ENCODE measurements at regions not wholly inside any gene's neighbourhood (a gene's known extent, or its start where the extent isn't known, plus 50 kb on each side); places are given as distances from the start of the nearest gene placed in this dataset.

DNA sequence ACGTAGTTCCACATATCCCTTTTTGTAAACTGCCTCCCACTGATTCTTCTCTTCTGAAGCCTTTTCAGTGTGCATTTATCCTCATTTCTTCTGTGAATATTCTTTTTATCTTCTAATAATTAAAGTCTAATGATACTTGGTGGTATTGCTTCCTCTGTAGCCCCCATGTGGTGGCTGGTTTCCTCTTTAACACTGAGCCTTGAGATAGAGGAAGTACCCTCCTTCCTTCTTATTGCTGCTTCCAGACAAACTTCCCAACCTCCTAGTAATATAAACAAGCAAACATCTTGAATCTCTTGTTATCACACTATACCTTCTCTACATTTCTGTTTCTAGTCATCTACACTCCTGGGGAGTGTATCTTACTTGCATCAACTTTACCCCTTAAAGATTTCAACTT, 310.5 kb upstream of the GIMD1 start:
- no peaks in the 10 kb centered on the region for H3K36me3 Mint-ChIP-seq
- TF ChIP-seq, protein P1, sequence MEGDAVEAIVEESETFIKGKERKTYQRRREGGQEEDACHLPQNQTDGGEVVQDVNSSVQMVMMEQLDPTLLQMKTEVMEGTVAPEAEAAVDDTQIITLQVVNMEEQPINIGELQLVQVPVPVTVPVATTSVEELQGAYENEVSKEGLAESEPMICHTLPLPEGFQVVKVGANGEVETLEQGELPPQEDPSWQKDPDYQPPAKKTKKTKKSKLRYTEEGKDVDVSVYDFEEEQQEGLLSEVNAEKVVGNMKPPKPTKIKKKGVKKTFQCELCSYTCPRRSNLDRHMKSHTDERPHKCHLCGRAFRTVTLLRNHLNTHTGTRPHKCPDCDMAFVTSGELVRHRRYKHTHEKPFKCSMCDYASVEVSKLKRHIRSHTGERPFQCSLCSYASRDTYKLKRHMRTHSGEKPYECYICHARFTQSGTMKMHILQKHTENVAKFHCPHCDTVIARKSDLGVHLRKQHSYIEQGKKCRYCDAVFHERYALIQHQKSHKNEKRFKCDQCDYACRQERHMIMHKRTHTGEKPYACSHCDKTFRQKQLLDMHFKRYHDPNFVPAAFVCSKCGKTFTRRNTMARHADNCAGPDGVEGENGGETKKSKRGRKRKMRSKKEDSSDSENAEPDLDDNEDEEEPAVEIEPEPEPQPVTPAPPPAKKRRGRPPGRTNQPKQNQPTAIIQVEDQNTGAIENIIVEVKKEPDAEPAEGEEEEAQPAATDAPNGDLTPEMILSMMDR (IDR thresholded peaks at IDR 0.05): no peak
- intact Hi-C loops (cut with micrococcal nuclease): no loop called here

DNA sequence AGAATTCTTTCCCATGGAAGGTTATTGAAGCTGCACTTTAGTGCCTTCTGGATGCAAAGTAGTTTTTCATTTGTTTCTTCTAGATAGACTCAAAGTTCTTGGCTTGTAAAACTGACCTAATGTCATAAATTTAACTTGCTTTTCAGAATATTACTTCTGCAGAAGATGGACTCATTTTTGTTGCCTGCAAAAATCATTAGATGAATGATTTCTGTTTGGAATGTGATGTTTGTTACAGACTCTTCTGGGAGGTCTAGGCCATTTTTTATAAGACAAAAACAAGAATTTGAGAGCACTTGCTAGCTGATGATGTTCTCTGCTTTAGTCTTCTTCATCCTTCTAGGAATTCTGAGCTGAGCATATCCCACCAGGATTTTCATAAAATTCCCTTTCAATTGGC, 308.6 kb upstream of the GIMD1 start:
- Mint-ChIP-seq H3K9me3 (peaks cover 12 to 24% (median 16%) of the 10 kb centered on the region in 7 donors), H3K27ac (peak overlapping the region in 6 of 7 donors; percentile 33 to 87 (median 83)), H3K4me3 (no peak overlapping the region), H3K36me3 (no peaks in the 10 kb centered on the region), H3K4me1 (peaks cover 40% of the 10 kb centered on the region), H3K27me3 (ENCODE audit: low read depth in 3 of 3) (no peaks in the 10 kb centered on the region)
- no peaks in the 10 kb centered on the region for H3K9me3 ChIP-seq (replicated peaks in 1 of 2; ENCODE audit: control insufficient read depth in 1 of 2, insufficient read depth in 1 of 2, low read length in 2 of 2)
- H3K27me3 ChIP-seq (ENCODE audit: control insufficient read depth in 2 of 2, insufficient read depth in 2 of 2, low read length in 2 of 2): no peaks in the 10 kb centered on the region
- no peaks in the 10 kb centered on the region for H4K20me1 ChIP-seq (ENCODE audit: insufficient read depth, low read length)
- intact Hi-C loops (cut with micrococcal nuclease): no loop called here
- no peaks in the 10 kb centered on the region for H3K79me2 ChIP-seq (ENCODE audit: insufficient read depth, low read length)
- H3K4me1 ChIP-seq (ENCODE audit: control insufficient read depth in 1 of 2, insufficient read depth in 2 of 2, low read length in 2 of 2): peaks cover 34 to 40% of the 10 kb centered on the region in 2 donors
- H3K4me3 ChIP-seq (replicated peaks in 1 of 3; ENCODE audit: low read depth in 2 of 3, low read length in 3 of 3): peak overlapping the region in 1 of 3 experiments; percentile 10
- H3K27ac ChIP-seq (ENCODE audit: low read depth in 1 of 2, low read length in 2 of 2): peak overlapping the region in 1 of 2 donors; percentile 66
- no peak for DNase-seq
- H3K9ac ChIP-seq (ENCODE audit: insufficient read depth, low read length, poor library complexity, severe bottlenecking): no peak overlapping the region
- TF ChIP-seq, protein P1 (IDR thresholded peaks at IDR 0.05): no peak
- H2AFZ ChIP-seq (ENCODE audit: insufficient read depth, low read depth, low read length, poor library complexity, severe bottlenecking): no peak overlapping the region
- no peak overlapping the region for H3K4me2 ChIP-seq (replicated peaks; ENCODE audit: extremely low read depth, low read length, poor library complexity, severe bottlenecking)
- no peaks in the 10 kb centered on the region for H3K36me3 ChIP-seq (replicated peaks in 1 of 2; ENCODE audit: control insufficient read depth in 1 of 2, insufficient read depth in 2 of 2, low read length in 2 of 2)

More for the DNA sequence above, 310.5 kb upstream of the GIMD1 start:
- Histone ChIP-seq H3K4me1 (ENCODE audit: control insufficient read depth in 1 of 2, insufficient read depth in 2 of 2, low read length in 2 of 2) (peaks cover 34 to 40% of the 10 kb centered on the region in 2 donors), H3K9me3 (replicated peaks in 1 of 2; ENCODE audit: control insufficient read depth in 1 of 2, insufficient read depth in 1 of 2, low read length in 2 of 2) (no peaks in the 10 kb centered on the region), H3K9ac (ENCODE audit: insufficient read depth, low read length, poor library complexity, severe bottlenecking) (no peak overlapping the region), H3K4me2 (replicated peaks; ENCODE audit: extremely low read depth, low read length, poor library complexity, severe bottlenecking) (peak overlapping the region; percentile 24), H3K27ac (ENCODE audit: low read depth in 1 of 2, low read length in 2 of 2) (no peak overlapping the region), H3K4me3 (replicated peaks in 1 of 3; ENCODE audit: low read depth in 2 of 3, low read length in 3 of 3) (peak overlapping the region in 1 of 3 experiments; percentile 6), H3K27me3 (ENCODE audit: control insufficient read depth in 2 of 2, insufficient read depth in 2 of 2, low read length in 2 of 2) (no peaks in the 10 kb centered on the region), H3K79me2 (ENCODE audit: insufficient read depth, low read length) (no peaks in the 10 kb centered on the region), H2AFZ (ENCODE audit: insufficient read depth, low read depth, low read length, poor library complexity, severe bottlenecking) (no peak overlapping the region), H4K20me1 (ENCODE audit: insufficient read depth, low read length) (no peaks in the 10 kb centered on the region), H3K36me3 (replicated peaks in 1 of 2; ENCODE audit: control insufficient read depth in 1 of 2, insufficient read depth in 2 of 2, low read length in 2 of 2) (no peaks in the 10 kb centered on the region)
- no peak overlapping the region for H3K4me3 Mint-ChIP-seq
- H3K27ac Mint-ChIP-seq: peak overlapping the region in 5 of 7 donors; percentile 43 to 79 (median 58)
- peaks cover under 1 to 12% (median 5%) of the 10 kb centered on the region in 7 donors for H3K9me3 Mint-ChIP-seq
- DNase-seq: peak in 2 of 3 donors; percentile 57 to 59
- no CpG with 5 or more reads among the region's 1 CpG for WGBS (ENCODE audit: insufficient coverage)
- H3K4me1 Mint-ChIP-seq: peaks cover 40% of the 10 kb centered on the region
- H3K27me3 Mint-ChIP-seq (ENCODE audit: low read depth in 3 of 3): no peaks in the 10 kb centered on the region
